HG03565 (cell line): ENCODE measurements at regions not wholly inside any gene's neighbourhood (a gene's known extent, or its start where the extent isn't known, plus 50 kb on each side); places are given as distances from the start of the nearest gene placed in this dataset.

ENCODE experiments used
- ATAC-seq: cut with Tn5 transposase; IDR thresholded peaks from one replicate; pipeline ENCODE4 v1.9.1; 2021; ENCODE audit warnings: mild to moderate bottlenecking, moderate library complexity; ENCODE audit not compliant: unreplicated experiment

- ATAC-seq = no peak
These were observed 1844.7 kb downstream of the NCAM2 start for GRCh38 chr21:22842875-22843274.

- ATAC-seq = no peak
These were observed 1857.4 kb downstream of the NCAM2 start for GRCh38 chr21:22855581-22855980.

GRCh38 chr21:22871692-22872091, 1873.5 kb downstream of the NCAM2 start:
- ATAC-seq = no peak

- ATAC-seq = no peak
These were observed 1882.4 kb downstream of the NCAM2 start for GRCh38 chr21:22880573-22880972.

GRCh38 chr21:22881131-22881530, 1882.9 kb downstream of the NCAM2 start:
- ATAC-seq = no peak

- no peak for ATAC-seq
These were observed 1886.9 kb downstream of the NCAM2 start for GRCh38 chr21:22885079-22885478.

- no peak for ATAC-seq
These were observed 1887.4 kb downstream of the NCAM2 start for GRCh38 chr21:22885614-22886013.

GRCh38 chr21:22889445-22889844, 1891.2 kb downstream of the NCAM2 start:
- ATAC-seq = no peak

GRCh38 chr21:22890656-22891055, 1892.4 kb downstream of the NCAM2 start:
- ATAC-seq = no peak

GRCh38 chr21:22892028-22892427, 1893.8 kb downstream of the NCAM2 start:
- ATAC-seq = no peak

- ATAC-seq = no peak
These were observed 1894.5 kb downstream of the NCAM2 start for GRCh38 chr21:22892740-22893139.

GRCh38 chr21:22898051-22898665, 1899.9 kb downstream of the NCAM2 start:
- no peak for ATAC-seq

GRCh38 chr21:22900490-22900889, 1902.3 kb downstream of the NCAM2 start:
- ATAC-seq = no peak

GRCh38 chr21:22903851-22904250, 1905.6 kb downstream of the NCAM2 start:
- ATAC-seq = no peak

- no peak for ATAC-seq
These were observed 1906.2 kb downstream of the NCAM2 start for GRCh38 chr21:22904385-22904784.

- ATAC-seq = no peak
These were observed 1926.8 kb downstream of the NCAM2 start for GRCh38 chr21:22925032-22925431.

- ATAC-seq = no peak
These were observed 1929.3 kb downstream of the NCAM2 start for GRCh38 chr21:22927469-22927868.

- no peak for ATAC-seq
These were observed 1943.7 kb downstream of the NCAM2 start for GRCh38 chr21:22941779-22942490.

- ATAC-seq = no peak
These were observed 1957.3 kb downstream of the NCAM2 start for GRCh38 chr21:22955559-22955958.

- no peak for ATAC-seq
These were observed 1963.0 kb downstream of the NCAM2 start for GRCh38 chr21:22961258-22961657.

GRCh38 chr21:22965455-22966135, 1967.4 kb downstream of the NCAM2 start:
- ATAC-seq = no peak

- no peak for ATAC-seq
These were observed 1983.6 kb downstream of the NCAM2 start for GRCh38 chr21:22981819-22982218.
